Spinal cord (tissue), 9 donors: ENCODE measurements at regions not wholly inside any gene's neighbourhood (a gene's known extent, or its start where the extent isn't known, plus 50 kb on each side); places are given as distances from the start of the nearest gene placed in this dataset.
A peak's percentile ranks its signal among the peaks of the same experiment; 100 is the strongest.
"Not testable (repeated sequence)": the region's sequence is repeated elsewhere in the genome, so short reads cannot be mapped to it uniquely, and the experiment has no call there.

ENCODE experiments used
- DNase-seq, 6 donors: peaks; one replicate each; pipeline versions ENCODE4 v3.0.0 to v3.0.0-alpha.2; 2013 to 2015; ENCODE audit warnings: low spot score in 6 of 6, low read depth in 4 of 6
- H3K27ac ChIP-seq: one replicate; pipeline ENCODE4 v1.5.1; 2013; ENCODE audit warnings: low read depth, low read length, control low read depth
- H3K27me3 ChIP-seq: one replicate; pipeline ENCODE4 v1.6.1; 2013; ENCODE audit warnings: low read length; ENCODE audit not compliant: control insufficient read depth, insufficient read depth
- H3K36me3 ChIP-seq: one replicate; pipeline ENCODE4 v1.6.1; 2013; ENCODE audit warnings: low read length; ENCODE audit not compliant: control insufficient read depth, insufficient read depth
- H3K4me1 ChIP-seq: one replicate; pipeline ENCODE4 v1.6.1; 2013; ENCODE audit warnings: low read length; ENCODE audit not compliant: control insufficient read depth, insufficient read depth
- H3K4me3 ChIP-seq: one replicate; pipeline ENCODE4 v1.5.1; 2013; ENCODE audit warnings: low read depth, low read length, control low read depth
- H3K9me3 ChIP-seq: one replicate; pipeline ENCODE4 v1.6.1; 2013; ENCODE audit warnings: low read length; ENCODE audit not compliant: control insufficient read depth, insufficient read depth
- WGBS: methylation state at CpG from one replicate; pipeline ENCODE4 v1.1.5; 2013; ENCODE audit warnings: missing lambda C conversion rate; ENCODE audit not compliant: insufficient coverage; 5-methylcytosine and 5-hydroxymethylcytosine counted together
- donor health status: healthy.

DNA sequence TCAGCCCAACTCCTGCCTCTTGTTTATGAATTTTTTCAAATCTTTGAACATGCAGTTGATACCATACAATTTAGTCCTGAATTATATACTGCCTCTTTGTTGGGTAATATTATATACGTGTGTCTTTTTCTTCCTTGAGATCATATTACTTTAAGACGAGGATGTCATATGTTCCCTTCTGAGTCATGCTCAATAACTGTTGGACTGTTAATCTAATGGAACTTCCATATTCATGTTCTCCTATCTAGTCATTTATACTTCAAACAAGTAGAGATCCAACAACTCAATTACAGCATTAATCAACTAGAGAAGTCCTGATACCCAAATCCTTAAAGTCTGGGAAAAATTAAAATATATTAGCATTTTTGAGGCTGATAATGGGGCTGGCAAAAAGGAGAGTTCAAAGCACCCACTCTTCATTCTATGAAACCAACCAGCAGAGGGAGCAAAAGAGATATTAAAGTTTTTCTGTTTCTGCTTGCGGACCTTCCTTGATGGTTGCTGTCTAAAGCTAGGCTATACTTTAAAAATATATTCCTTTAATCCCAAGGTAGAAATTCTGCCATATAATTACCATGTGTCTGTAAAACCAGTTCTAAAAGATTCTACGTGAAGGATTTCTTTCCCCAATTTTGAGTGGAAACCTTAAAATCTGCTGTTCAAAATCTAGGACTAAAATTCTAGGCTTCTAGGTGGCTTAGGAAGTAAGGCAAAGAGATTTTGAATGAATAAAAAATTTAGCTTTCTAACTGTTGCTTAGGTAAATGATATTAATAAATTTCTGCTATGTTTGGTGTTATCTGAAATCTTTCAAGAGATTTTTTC, 498.9 kb downstream of the BCKDHB start:
- Histone ChIP-seq H3K27me3 (no peaks in the 10 kb centered on the region), H3K4me3 (no peak overlapping the region), H3K27ac (no peak overlapping the region), H3K4me1 (no peaks in the 10 kb centered on the region), H3K36me3 (no peaks in the 10 kb centered on the region), H3K9me3 (no peaks in the 10 kb centered on the region)
- WGBS = no CpG with 5 or more reads among the region's 4 CpGs
- peak in 5 of 6 donors; percentile 10 to 78 (median 17) for DNase-seq

DNA sequence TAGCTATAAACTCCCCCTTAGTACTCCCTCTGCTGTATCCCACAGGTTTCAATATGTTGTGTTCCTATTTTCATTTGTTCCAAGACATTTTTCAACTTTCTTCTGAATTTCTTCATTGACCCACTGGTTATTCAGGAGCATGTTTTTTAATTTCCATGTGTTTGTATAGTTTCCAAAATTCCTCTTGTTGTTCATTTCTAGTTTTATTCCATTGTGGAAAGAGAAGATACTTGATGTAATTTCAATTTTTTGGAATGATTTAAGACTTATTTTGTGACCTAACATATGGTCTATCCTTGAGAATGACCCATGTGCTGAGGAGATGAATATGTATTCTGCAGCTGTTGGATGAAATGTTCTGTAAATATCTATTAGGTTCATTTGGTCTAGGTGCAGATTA, 497.2 kb downstream of the BCKDHB start:
- DNase-seq = no peak
- Histone ChIP-seq H3K9me3 (no peaks in the 10 kb centered on the region), H3K36me3 (no peaks in the 10 kb centered on the region), H3K27me3 (no peaks in the 10 kb centered on the region), H3K4me3 (no peak overlapping the region), H3K27ac (no peak overlapping the region), H3K4me1 (no peaks in the 10 kb centered on the region)

DNA sequence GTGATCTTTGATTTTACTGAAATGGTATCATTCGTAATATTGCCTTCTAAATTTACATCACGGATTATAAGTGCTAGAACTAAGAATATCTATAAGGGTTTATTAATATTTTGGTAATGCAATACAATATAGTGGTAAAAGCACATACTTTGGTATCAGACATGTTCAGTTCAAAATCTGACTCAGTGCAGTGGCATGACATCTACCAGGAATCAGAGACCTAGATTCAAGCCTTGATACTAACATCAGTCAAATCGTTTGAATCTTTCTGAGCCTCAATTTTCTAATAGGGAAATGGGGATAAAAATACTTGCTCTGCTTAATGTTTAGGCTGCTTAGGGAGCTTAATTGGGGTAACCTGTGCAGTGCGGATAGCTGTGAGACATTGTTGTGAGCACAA, 488.0 kb downstream of the BCKDHB start:
- Histone ChIP-seq H3K4me3 (no peak overlapping the region), H3K27ac (no peak overlapping the region), H3K27me3 (no peaks in the 10 kb centered on the region), H3K4me1 (no peaks in the 10 kb centered on the region), H3K9me3 (no peaks in the 10 kb centered on the region), H3K36me3 (no peaks in the 10 kb centered on the region)
- 86% methylated on average over 1 of the region's 4 CpGs for WGBS
- no peak for DNase-seq

DNA sequence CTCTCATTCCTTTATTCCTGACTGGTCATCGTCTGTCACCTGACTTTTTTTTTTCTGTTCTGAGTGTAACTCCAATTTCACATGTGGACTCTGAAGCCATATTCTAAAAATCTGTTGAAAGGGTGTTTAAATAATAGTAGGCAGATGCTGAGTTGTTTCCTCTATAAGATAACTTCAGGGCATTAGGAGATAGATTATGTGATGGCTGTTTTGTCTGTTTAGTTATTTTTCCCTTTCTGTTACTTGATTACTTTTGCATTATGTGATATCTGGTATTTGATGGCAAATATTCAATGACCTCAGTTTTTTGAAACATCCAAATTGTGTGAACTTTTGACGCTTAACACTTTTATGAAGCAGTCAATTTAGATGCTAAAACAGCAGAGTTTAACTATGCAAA, 486.0 kb downstream of the BCKDHB start:
- Histone ChIP-seq H3K4me1 (no peaks in the 10 kb centered on the region), H3K27ac (no peak overlapping the region), H3K9me3 (no peaks in the 10 kb centered on the region), H3K27me3 (no peaks in the 10 kb centered on the region), H3K4me3 (no peak overlapping the region), H3K36me3 (no peaks in the 10 kb centered on the region)
- DNase-seq = no peak
- 100% methylated on average over 1 of the region's 2 CpGs for WGBS

DNA sequence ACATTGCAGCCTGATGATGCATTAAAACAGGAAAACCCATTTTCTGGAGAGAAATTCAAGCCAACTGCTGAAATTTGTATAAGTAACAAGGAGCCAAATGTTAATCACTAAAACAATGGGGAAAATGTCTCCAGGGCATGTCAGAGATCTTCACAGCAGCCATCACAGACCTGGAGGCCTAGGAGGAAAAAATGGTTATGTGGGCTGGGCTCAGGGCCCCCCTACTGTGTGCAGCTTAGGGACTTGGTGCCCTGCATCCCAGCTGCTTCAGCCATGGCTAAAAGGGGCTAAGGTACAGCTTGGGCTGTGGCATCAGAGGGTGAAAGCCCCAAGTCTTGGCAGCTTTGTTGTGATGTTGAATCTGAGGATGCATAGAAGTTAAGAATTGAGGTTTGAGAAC, 479.8 kb downstream of the BCKDHB start:
- Histone ChIP-seq H3K4me3 (no peak overlapping the region), H3K36me3 (no peaks in the 10 kb centered on the region), H3K4me1 (no peaks in the 10 kb centered on the region), H3K27ac (no peak overlapping the region), H3K9me3 (no peaks in the 10 kb centered on the region), H3K27me3 (no peaks in the 10 kb centered on the region)
- DNase-seq = no peak

DNA sequence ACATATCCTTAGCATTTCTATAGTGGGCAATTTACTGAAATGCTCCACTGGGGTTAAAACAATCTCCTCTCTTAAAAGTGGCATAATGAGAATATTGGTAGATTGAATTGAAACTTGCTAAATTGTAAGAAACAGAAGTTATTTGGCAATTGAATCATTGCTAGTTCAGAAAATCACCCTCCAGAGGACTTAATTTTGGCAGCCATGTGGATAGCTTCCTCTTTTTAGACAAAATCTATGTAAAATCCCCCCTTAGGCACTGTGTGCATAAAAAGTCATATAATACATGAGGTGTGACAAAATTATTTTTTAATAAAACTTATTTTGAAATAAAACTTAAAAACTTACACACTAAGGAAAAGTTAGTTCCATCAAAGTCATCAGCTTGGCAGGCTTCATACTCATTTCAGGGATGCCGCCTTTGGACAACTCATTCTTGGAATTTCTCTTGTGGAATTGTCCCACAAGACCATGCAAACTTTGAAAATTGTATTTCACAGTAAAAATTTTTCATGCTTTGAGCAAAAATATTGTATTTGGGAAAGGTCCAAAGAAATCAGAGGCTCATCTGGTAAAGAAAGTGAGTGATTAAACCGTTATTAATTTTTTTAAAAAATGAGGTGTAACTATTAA, 473.0 kb downstream of the BCKDHB start:
- peak in 2 of 6 donors; percentile 12 to 38 for DNase-seq
- no peaks in the 10 kb centered on the region for H3K27me3 ChIP-seq
- no peak overlapping the region for H3K4me3 ChIP-seq
- H3K9me3 ChIP-seq = no peaks in the 10 kb centered on the region
- no peaks in the 10 kb centered on the region for H3K36me3 ChIP-seq
- H3K4me1 ChIP-seq = no peaks in the 10 kb centered on the region
- H3K27ac ChIP-seq = no peak overlapping the region
- 83% methylated on average over 1 of the region's 2 CpGs for WGBS

DNA sequence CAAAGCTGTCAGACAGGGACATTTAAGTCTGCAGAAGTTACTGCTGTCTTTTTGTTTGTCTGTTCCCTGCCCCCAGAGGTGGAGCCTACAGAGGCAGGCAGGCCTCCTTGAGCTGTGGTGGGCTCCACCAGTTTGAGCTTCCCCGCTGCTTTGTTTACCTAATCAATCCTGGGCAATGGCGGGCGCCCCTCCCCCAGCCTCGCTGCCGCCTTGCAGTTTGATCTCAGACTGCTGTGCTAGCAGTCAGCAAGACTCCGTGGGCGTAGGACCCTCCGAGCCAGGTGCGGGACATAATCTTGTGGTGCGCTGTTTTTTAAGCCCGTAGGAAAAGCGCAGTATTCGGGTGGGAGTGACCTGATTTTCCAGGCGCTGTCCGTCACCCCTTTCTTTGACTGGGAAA, 466.8 kb downstream of the BCKDHB start:
- not testable (repeated sequence) for H3K27me3 ChIP-seq, H3K9me3 ChIP-seq, H3K27ac ChIP-seq, H3K4me1 ChIP-seq, DNase-seq, H3K4me3 ChIP-seq, H3K36me3 ChIP-seq
- WGBS = 57% methylated on average over 15 of the region's 15 CpGs

DNA sequence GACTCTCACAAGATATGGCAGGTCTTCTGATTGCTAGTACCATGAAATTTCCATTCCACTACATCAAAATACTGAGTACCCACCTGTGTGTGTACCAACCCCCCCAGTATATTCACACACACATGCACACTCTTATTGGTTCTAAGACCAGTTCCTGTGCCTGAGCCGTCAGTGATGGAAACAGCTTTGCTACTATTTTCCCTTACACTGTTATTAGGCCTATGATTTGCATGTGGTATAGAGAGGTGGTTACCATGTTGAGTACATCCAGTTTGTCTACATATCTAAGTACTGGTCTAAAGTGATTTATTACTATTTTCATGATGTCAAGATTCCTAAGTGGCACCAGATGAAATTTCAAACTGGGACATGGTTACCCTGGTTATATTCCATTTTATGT, 459.9 kb downstream of the BCKDHB start:
- no peak overlapping the region for H3K27ac ChIP-seq
- no peaks in the 10 kb centered on the region for H3K4me1 ChIP-seq
- DNase-seq = no peak
- no peaks in the 10 kb centered on the region for H3K36me3 ChIP-seq
- H3K4me3 ChIP-seq = no peak overlapping the region
- H3K27me3 ChIP-seq = no peaks in the 10 kb centered on the region
- WGBS = no CpG with 5 or more reads among the region's 1 CpG
- H3K9me3 ChIP-seq = no peaks in the 10 kb centered on the region

DNA sequence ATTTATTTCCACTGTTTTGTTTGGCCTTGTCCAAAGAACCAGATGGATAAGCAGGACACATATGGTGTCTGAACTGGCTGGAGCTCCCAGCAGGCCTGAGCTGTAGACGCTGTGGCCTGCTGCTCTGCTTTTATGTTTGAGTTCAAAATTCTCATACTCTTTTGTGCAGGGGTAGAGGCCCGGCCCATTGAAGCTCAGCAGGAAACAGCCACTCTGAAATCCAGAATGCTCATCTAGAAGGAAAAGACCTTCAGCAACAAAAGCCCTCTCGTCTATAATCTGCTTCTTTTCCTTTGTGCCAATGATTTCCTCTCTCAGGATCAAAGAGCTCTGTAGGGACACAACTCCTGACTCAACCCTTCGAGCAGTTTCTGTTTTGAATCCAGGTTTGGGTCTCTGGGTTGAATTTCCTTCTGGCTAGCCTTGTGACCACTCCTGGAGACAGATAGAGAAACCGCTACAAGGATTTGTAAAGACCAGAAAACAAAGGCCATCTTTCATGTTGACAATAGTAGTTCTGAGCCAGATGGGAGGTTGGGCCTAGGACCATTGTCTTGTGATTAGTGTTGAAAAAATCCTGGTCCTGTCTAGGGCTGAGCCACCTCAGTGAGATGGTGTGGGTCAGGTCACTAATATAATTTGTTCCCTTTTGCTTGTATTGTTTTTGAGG, 446.7 kb downstream of the BCKDHB start:
- H3K27ac ChIP-seq = peak overlapping the region; percentile 7
- DNase-seq = peak in 1 of 6 donors; percentile 67
- no peaks in the 10 kb centered on the region for H3K4me1 ChIP-seq
- WGBS = 25% methylated on average over 5 of the region's 5 CpGs
- H3K4me3 ChIP-seq = no peak overlapping the region
- no peaks in the 10 kb centered on the region for H3K36me3 ChIP-seq
- H3K27me3 ChIP-seq = no peaks in the 10 kb centered on the region
- H3K9me3 ChIP-seq = no peaks in the 10 kb centered on the region

DNA sequence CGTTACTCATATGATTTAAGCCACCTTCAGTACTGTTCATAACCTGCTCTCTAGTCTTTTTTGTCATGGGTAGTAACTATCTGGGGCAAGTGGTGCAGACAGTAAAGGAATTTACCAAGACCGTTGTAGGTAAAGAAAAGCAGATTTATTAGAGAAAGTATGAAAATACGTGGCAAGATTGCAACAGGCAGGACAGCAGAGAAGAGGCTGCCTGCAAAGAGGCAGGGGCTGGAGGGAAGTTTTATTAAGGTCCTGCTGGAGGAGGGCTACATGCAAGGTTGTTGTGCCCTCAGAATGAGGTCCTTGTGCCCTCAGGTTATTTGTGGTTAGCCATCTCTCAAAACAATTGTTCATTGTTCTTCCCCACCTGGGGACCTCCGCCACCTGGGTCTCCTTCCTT, 444.3 kb downstream of the BCKDHB start:
- Histone ChIP-seq H3K36me3 (no peaks in the 10 kb centered on the region), H3K9me3 (no peaks in the 10 kb centered on the region)
- WGBS = 86% methylated on average over 2 of the region's 4 CpGs

More for the DNA sequence above, 444.3 kb downstream of the BCKDHB start:
- H3K4me3 ChIP-seq = no peak overlapping the region
- DNase-seq = no peak
- H3K27me3 ChIP-seq = no peaks in the 10 kb centered on the region
- no peaks in the 10 kb centered on the region for H3K4me1 ChIP-seq
- H3K27ac ChIP-seq = no peak overlapping the region
